Effector memory CD4-positive, alpha-beta T cell (primary cell): ENCODE measurements at regions not wholly inside any gene's neighbourhood (a gene's known extent, or its start where the extent isn't known, plus 50 kb on each side); places are given as distances from the start of the nearest gene placed in this dataset.
"Not testable (repeated sequence)": the region's sequence is repeated elsewhere in the genome, so short reads cannot be mapped to it uniquely, and the experiment has no call there.

Experiments
- DNase-seq, 3 donors: peaks; one replicate each; pipeline ENCODE4 v3.0.0-alpha.2; 2020
- H3K27ac ChIP-seq: 2 replicates; pipeline ENCODE4 v1.7.0; 2013; ENCODE audit warnings: mild to moderate bottlenecking, low read length, moderate library complexity; ENCODE audit not compliant: insufficient read depth, poor library complexity, severe bottlenecking
- H3K27me3 ChIP-seq: replicated peaks from 2 replicates; pipeline ENCODE4 v1.7.0; 2013; ENCODE audit warnings: mild to moderate bottlenecking, low read length; ENCODE audit not compliant: insufficient read depth, control insufficient read depth, poor library complexity, severe bottlenecking
- H3K36me3 ChIP-seq: 2 replicates; pipeline ENCODE4 v1.7.0; 2013; ENCODE audit warnings: mild to moderate bottlenecking, low read length, moderate library complexity; ENCODE audit not compliant: control insufficient read depth, insufficient read depth
- H3K4me1 ChIP-seq: 2 replicates; pipeline ENCODE4 v1.7.0; 2013; ENCODE audit warnings: low read length, mild to moderate bottlenecking; ENCODE audit not compliant: control insufficient read depth, insufficient read depth, poor library complexity, severe bottlenecking
- H3K4me3 ChIP-seq: 2 replicates; pipeline ENCODE4 v1.7.0; 2013; ENCODE audit warnings: low read length, low read depth, mild to moderate bottlenecking; ENCODE audit not compliant: insufficient read depth, poor library complexity, severe bottlenecking
- H3K9me3 ChIP-seq: 2 replicates; pipeline ENCODE4 v1.7.0; 2013; ENCODE audit warnings: mild to moderate bottlenecking, low read length, moderate library complexity; ENCODE audit not compliant: control insufficient read depth

- Histone ChIP-seq H3K4me1 (no peaks in the 10 kb centered on the region), H3K4me3 (no peak overlapping the region), H3K27me3 (no peaks in the 10 kb centered on the region), H3K27ac (no peak overlapping the region), H3K9me3 (no peaks in the 10 kb centered on the region), H3K36me3 (no peaks in the 10 kb centered on the region)
- DNase-seq, result no peak
Observed at GRCh38 chr5:101517795-101518194, 614.7 kb upstream of the ST8SIA4 start.

DNA sequence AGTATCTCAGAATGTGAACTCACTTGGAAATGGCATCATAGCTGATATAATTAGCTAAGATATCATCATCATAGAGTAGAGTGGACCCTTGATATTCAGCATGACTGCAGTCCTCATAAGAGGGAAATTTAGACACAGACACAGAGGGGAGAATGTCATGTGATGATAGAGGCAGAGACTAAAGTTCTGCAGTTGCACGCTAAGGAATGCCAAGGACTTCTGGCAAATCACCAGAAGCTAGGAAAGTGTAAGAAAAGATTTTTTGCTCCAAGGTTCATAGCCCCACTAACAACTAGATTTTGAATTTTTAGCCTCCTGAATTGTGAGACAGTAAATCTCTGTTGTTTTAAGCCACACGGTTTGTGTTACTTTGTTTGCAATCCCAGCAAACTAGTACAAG is 612.6 kb upstream of the ST8SIA4 start:
- Histone ChIP-seq H3K36me3 (no peaks in the 10 kb centered on the region), H3K4me3 (no peak overlapping the region), H3K4me1 (no peaks in the 10 kb centered on the region), H3K27ac (no peak overlapping the region), H3K27me3 (no peaks in the 10 kb centered on the region), H3K9me3 (no peaks in the 10 kb centered on the region)
- no peak for DNase-seq

GRCh38 chr5:101505891-101506570 is 602.9 kb upstream of the ST8SIA4 start:
- Histone ChIP-seq H3K4me1 (no peaks in the 10 kb centered on the region), H3K9me3 (no peaks in the 10 kb centered on the region), H3K27ac (no peak overlapping the region), H3K4me3 (no peak overlapping the region), H3K36me3 (no peaks in the 10 kb centered on the region), H3K27me3 (no peaks in the 10 kb centered on the region)
- DNase-seq, result no peak

- Histone ChIP-seq H3K27ac (no peak overlapping the region), H3K9me3 (no peaks in the 10 kb centered on the region), H3K27me3 (no peaks in the 10 kb centered on the region), H3K36me3 (no peaks in the 10 kb centered on the region), H3K4me3 (no peak overlapping the region), H3K4me1 (no peaks in the 10 kb centered on the region)
- no peak for DNase-seq
Observed at GRCh38 chr5:101482931-101483330, 579.8 kb upstream of the ST8SIA4 start.

DNA sequence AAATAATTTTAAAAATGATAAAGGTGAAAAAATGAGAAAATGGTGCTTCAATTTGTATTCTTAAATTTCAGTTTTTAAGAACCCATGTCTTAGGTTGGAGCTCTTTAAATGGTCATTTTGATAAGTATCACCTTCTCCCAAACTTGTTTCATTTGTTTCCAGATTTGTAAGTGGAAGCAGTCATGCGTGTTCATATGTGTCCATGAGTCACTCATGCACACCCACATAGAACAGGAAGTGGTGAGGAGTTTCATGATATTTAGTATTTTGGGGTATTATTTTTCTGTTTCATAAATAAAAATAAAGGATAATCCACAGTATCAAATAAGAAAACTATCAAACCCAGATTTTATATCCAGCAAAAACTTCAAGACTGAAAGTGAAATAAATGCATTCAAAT is 570.4 kb upstream of the ST8SIA4 start:
- Histone ChIP-seq H3K4me1 (no peaks in the 10 kb centered on the region), H3K27ac (no peak overlapping the region), H3K36me3 (no peaks in the 10 kb centered on the region), H3K4me3 (no peak overlapping the region), H3K27me3 (no peaks in the 10 kb centered on the region), H3K9me3 (no peaks in the 10 kb centered on the region)
- no peak for DNase-seq

GRCh38 chr5:101461455-101461854 is 558.4 kb upstream of the ST8SIA4 start:
- Histone ChIP-seq H3K4me1 (no peaks in the 10 kb centered on the region), H3K9me3 (no peaks in the 10 kb centered on the region), H3K4me3 (no peak overlapping the region), H3K36me3 (no peaks in the 10 kb centered on the region), H3K27me3 (no peaks in the 10 kb centered on the region), H3K27ac (no peak overlapping the region)
- DNase-seq, result no peak

GRCh38 chr5:101458587-101458986 is 555.5 kb upstream of the ST8SIA4 start:
- no peaks in the 10 kb centered on the region for H3K36me3 ChIP-seq
- H3K27ac ChIP-seq, result no peak overlapping the region
- no peaks in the 10 kb centered on the region for H3K4me1 ChIP-seq
- no peaks in the 10 kb centered on the region for H3K27me3 ChIP-seq
- H3K4me3 ChIP-seq, result no peak overlapping the region
- no peak for DNase-seq
- H3K9me3 ChIP-seq, result no peaks in the 10 kb centered on the region

DNA sequence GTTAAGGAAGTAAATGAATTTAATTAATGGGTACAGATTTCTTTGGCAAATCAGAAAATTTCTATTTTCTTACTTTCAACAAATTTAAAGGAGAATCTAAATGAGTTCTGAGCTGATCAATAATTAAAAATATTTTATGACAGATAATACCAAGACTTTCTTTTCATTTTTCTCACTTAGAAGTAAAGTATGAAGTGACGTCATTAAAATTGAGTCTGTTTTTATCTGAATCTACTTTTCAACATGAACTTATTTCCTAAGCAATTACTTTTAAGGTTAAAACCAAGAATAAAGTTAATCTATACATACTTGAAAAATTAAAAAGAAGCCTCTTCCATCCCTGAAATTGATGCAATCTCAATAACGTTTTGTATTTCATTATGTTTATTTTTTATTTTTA is 552.8 kb upstream of the ST8SIA4 start:
- Histone ChIP-seq H3K27ac (no peak overlapping the region), H3K27me3 (no peaks in the 10 kb centered on the region), H3K9me3 (no peaks in the 10 kb centered on the region), H3K4me1 (no peaks in the 10 kb centered on the region), H3K36me3 (no peaks in the 10 kb centered on the region), H3K4me3 (no peak overlapping the region)
- DNase-seq, result no peak

GRCh38 chr5:101455048-101455447 is 552.0 kb upstream of the ST8SIA4 start:
- no peaks in the 10 kb centered on the region for H3K9me3 ChIP-seq
- no peak for DNase-seq
- no peaks in the 10 kb centered on the region for H3K27me3 ChIP-seq
- H3K36me3 ChIP-seq, result no peaks in the 10 kb centered on the region
- no peaks in the 10 kb centered on the region for H3K4me1 ChIP-seq
- H3K27ac ChIP-seq, result no peak overlapping the region
- no peak overlapping the region for H3K4me3 ChIP-seq

DNA sequence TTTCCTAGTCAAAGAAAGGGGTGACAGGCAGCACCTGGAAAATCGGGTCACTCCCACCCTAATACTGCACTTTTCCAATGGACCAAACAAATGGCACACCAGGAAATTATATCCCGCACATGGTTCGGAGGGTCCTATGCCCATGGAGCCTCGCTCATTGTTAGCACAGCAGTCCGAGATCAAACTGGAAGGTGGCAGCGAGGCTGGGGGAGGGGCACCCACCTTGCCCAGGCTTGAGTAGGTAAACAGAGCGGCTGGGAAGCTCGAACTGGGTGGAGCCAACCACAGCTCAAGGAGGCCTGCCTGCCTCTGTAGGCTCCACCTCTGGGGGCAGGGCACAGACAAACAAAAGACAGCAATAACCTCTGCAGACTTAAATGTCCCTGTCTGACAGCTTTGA is 539.2 kb upstream of the ST8SIA4 start:
- DNase-seq, H3K4me1 ChIP-seq, H3K36me3 ChIP-seq: not testable (repeated sequence)

More for the DNA sequence above, 539.2 kb upstream of the ST8SIA4 start:
- H3K27me3 ChIP-seq, H3K4me3 ChIP-seq, H3K9me3 ChIP-seq, H3K27ac ChIP-seq: not testable (repeated sequence)
